Keratinocyte (primary cell): ENCODE measurements at regions not wholly inside any gene's neighbourhood (a gene's known extent, or its start where the extent isn't known, plus 50 kb on each side); places are given as distances from the start of the nearest gene placed in this dataset.

Experiments
- CTCF ChIP-seq, 3 experiments: IDR thresholded peaks in 1 of 3; conservative IDR thresholded peaks in 1 of 3; optimal IDR thresholded peaks in 1 of 3; 2 replicates in 2 of 3; 3 replicates in 1 of 3; pipeline versions ENCODE3 to v1.5.1; 2011; ENCODE audit warnings: low read length in 3 of 3, mild to moderate bottlenecking in 3 of 3, moderate library complexity in 2 of 3, control low read depth in 1 of 3, inconsistent platforms in 1 of 3; ENCODE audit not compliant: insufficient read depth in 2 of 3; ENCODE audit errors: extremely low read depth in 1 of 3
- EZH2 ChIP-seq: IDR thresholded peaks from one replicate; pipeline ENCODE4 v1.6.1; 2012; ENCODE audit warnings: inconsistent platforms, mild to moderate bottlenecking, low read length, moderate library complexity

GRCh38 chr15:93855181-93855826 lies 376.1 kb upstream of the MCTP2 start:
- TF ChIP-seq EZH2 (no peak), CTCF (optimal IDR thresholded peaks at IDR 0.05 in 1 of 3, IDR thresholded peaks at IDR 0.05 in 1 of 3, conservative IDR thresholded peaks at IDR 0.05 in 1 of 3; ENCODE audit: extremely low read depth in 1 of 3, insufficient read depth in 2 of 3, low read length in 3 of 3) (no peak)
